Calu3 (cell line): ENCODE measurements at regions not wholly inside any gene's neighbourhood (a gene's known extent, or its start where the extent isn't known, plus 50 kb on each side); places are given as distances from the start of the nearest gene placed in this dataset.

ENCODE experiments used
- BruUV-seq: library from RNA; stranded (reverse); fragments of 400-500 nt; replicated peaks from 2 replicates; lab custom pipeline; 2021; lab: Mats Ljungman, UMichigan
- CTCF ChIA-PET: fragments of 300-600 bp; sonication (Branson Sonifier 250); formaldehyde crosslinking; loops from one replicate; lab custom pipeline; 2022; ENCODE audit warnings: antibody characterized with exemption; lab: Charles Lee
- DNase-seq: peaks from one replicate; pipeline ENCODE4 v3.0.0; 2022
- H3K27ac Mint-ChIP-seq: one replicate; pipeline ENCODE4 v1.8.0; 2022; ENCODE audit warnings: mixed read lengths; ENCODE audit not compliant: unreplicated experiment
- H3K27me3 Mint-ChIP-seq: one replicate; pipeline ENCODE4 v1.8.0; 2022; ENCODE audit warnings: mixed read lengths; ENCODE audit not compliant: unreplicated experiment
- H3K36me3 Mint-ChIP-seq: one replicate; pipeline ENCODE4 v1.8.0; 2022; ENCODE audit warnings: mild to moderate bottlenecking, moderate library complexity, mixed read lengths; ENCODE audit not compliant: insufficient read depth, unreplicated experiment
- H3K4me1 Mint-ChIP-seq: one replicate; pipeline ENCODE4 v1.8.0; 2022; ENCODE audit warnings: mild to moderate bottlenecking, low read depth, mixed read lengths; ENCODE audit not compliant: unreplicated experiment
- H3K4me3 Mint-ChIP-seq: one replicate; pipeline ENCODE4 v1.8.0; 2022; ENCODE audit warnings: mild to moderate bottlenecking, low read depth, moderate library complexity, mixed read lengths; ENCODE audit not compliant: unreplicated experiment
- H3K9me3 Mint-ChIP-seq: one replicate; pipeline ENCODE4 v1.8.0; 2022; ENCODE audit warnings: low read depth, mixed read lengths; ENCODE audit not compliant: unreplicated experiment
- CTCF ChIP-seq: fragments of 200-600 bp; IDR thresholded peaks from one replicate; pipeline ENCODE4 v1.8.0; 2022; ENCODE audit warnings: antibody characterized with exemption; ENCODE audit not compliant: unreplicated experiment
- intact Hi-C: fragments of 100-400 bp; cut with micrococcal nuclease; formaldehyde crosslinking; loops from one replicate; pipeline ENCODE4 v1.10.0; 2022; ENCODE audit not compliant: unreplicated experiment

- BruUV-seq, result no TSS peak
- no peak for TF ChIP-seq CTCF
- intact Hi-C loops, result no loop called here
- no peak for DNase-seq
- H3K27ac Mint-ChIP-seq, result no peak overlapping the region
- no peak overlapping the region for H3K4me3 Mint-ChIP-seq
- H3K4me1 Mint-ChIP-seq, result no peaks in the 10 kb centered on the region
- CTCF ChIA-PET, result no interaction called here
- no peaks in the 10 kb centered on the region for H3K27me3 Mint-ChIP-seq
- H3K9me3 Mint-ChIP-seq, result peaks cover 23% of the 10 kb centered on the region
- no peaks in the 10 kb centered on the region for H3K36me3 Mint-ChIP-seq
Observed at GRCh38 chr20:55540486-55540885, 464.8 kb downstream of the CBLN4 start.

- intact Hi-C loops, result no loop called here
Observed at GRCh38 chr20:55540013-55540412, 465.3 kb downstream of the CBLN4 start.

GRCh38 chr20:55538261-55538908 lies 466.9 kb downstream of the CBLN4 start:
- CTCF ChIA-PET, result no interaction called here
- no peak for DNase-seq
- Mint-ChIP-seq H3K27me3 (no peaks in the 10 kb centered on the region), H3K27ac (no peak overlapping the region), H3K4me1 (no peaks in the 10 kb centered on the region), H3K36me3 (no peaks in the 10 kb centered on the region), H3K9me3 (peaks cover 26% of the 10 kb centered on the region), H3K4me3 (no peak overlapping the region)
- TF ChIP-seq CTCF, result no peak
- intact Hi-C loops, result no loop called here
- BruUV-seq, result no TSS peak

More at GRCh38 chr20:55540013-55540412, 465.3 kb downstream of the CBLN4 start:
- TF ChIP-seq CTCF, result no peak
- Mint-ChIP-seq H3K4me1 (no peaks in the 10 kb centered on the region), H3K4me3 (no peak overlapping the region), H3K27me3 (no peaks in the 10 kb centered on the region), H3K9me3 (peaks cover 20% of the 10 kb centered on the region), H3K36me3 (no peaks in the 10 kb centered on the region), H3K27ac (no peak overlapping the region)
- CTCF ChIA-PET, result no interaction called here
- no peak for DNase-seq
- BruUV-seq, result no TSS peak

- DNase-seq, result no peak
- H3K36me3 Mint-ChIP-seq, result no peaks in the 10 kb centered on the region
- H3K9me3 Mint-ChIP-seq, result peaks cover 22% of the 10 kb centered on the region
- no peak overlapping the region for H3K27ac Mint-ChIP-seq
- no peaks in the 10 kb centered on the region for H3K4me1 Mint-ChIP-seq
- CTCF ChIA-PET, result no interaction called here
- no TSS peak for BruUV-seq
- H3K4me3 Mint-ChIP-seq, result no peak overlapping the region
- TF ChIP-seq CTCF, result no peak
- intact Hi-C loops, result no loop called here
- H3K27me3 Mint-ChIP-seq, result no peaks in the 10 kb centered on the region
Observed at GRCh38 chr20:55535366-55535765, 470.0 kb downstream of the CBLN4 start.
